ENCODE measurements at regions not wholly inside any gene's neighbourhood (a gene's known extent, or its start where the extent isn't known, plus 50 kb on each side); places are given as distances from the start of the nearest gene placed in this dataset.
A peak's percentile ranks its signal among the peaks of the same experiment; 100 is the strongest.

DNA sequence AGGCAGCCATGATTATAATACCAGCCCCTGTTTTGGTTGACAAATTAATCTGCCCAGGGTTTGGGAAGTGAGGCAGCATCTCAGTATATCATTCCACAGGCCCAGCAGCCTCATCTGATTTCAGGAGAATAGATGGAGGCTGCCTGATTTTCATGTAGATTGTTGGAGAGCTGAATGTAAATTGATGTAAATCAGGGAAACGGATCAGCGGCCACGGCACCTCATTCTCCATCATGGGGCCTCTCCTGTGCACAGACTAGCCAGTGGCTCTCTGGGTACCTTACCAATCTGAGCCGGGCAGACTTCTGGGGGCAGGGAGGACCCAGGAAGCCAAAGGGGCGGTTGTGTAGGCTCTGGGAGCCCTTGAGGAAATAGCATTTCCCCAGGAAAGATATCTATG lies 63.7 kb upstream of the GSC start:
- Histone ChIP-seq H3K27ac (no peak overlapping the region), H3K4me2 (no peak overlapping the region), H3K27me3 (no peaks in the 10 kb centered on the region), H3K36me3 (replicated peaks; ENCODE audit: insufficient read depth, low read depth) (no peaks in the 10 kb centered on the region), H3K79me2 (no peaks in the 10 kb centered on the region), H4K20me1 (ENCODE audit: insufficient read depth, poor library complexity, severe bottlenecking) (no peaks in the 10 kb centered on the region), H3K4me3 (no peak overlapping the region), H3K9me2 (replicated peaks; ENCODE audit: insufficient read depth) (no peaks in the 10 kb centered on the region), H3K9me3 (ENCODE audit: low read depth) (no peaks in the 10 kb centered on the region), H3K4me1 (ENCODE audit: insufficient read depth) (no peaks in the 10 kb centered on the region), H2AFZ (no peak overlapping the region)
- WGBS (ENCODE audit: low lambda C conversion rate, missing lambda C conversion rate), result 80% methylated on average over 5 of the region's 5 CpGs
- no peak for DNase-seq (ENCODE audit: low spot score)
- TF ChIP-seq, protein P1, sequence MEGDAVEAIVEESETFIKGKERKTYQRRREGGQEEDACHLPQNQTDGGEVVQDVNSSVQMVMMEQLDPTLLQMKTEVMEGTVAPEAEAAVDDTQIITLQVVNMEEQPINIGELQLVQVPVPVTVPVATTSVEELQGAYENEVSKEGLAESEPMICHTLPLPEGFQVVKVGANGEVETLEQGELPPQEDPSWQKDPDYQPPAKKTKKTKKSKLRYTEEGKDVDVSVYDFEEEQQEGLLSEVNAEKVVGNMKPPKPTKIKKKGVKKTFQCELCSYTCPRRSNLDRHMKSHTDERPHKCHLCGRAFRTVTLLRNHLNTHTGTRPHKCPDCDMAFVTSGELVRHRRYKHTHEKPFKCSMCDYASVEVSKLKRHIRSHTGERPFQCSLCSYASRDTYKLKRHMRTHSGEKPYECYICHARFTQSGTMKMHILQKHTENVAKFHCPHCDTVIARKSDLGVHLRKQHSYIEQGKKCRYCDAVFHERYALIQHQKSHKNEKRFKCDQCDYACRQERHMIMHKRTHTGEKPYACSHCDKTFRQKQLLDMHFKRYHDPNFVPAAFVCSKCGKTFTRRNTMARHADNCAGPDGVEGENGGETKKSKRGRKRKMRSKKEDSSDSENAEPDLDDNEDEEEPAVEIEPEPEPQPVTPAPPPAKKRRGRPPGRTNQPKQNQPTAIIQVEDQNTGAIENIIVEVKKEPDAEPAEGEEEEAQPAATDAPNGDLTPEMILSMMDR (IDR thresholded peaks at IDR 0.05; ENCODE audit: poor library complexity), result no peak
- TF ChIP-seq EZH2phosphoT487 (IDR thresholded peaks at IDR 0.05; ENCODE audit: low read depth, severe bottlenecking, unreplicated experiment) (no peak), EZH2 (IDR thresholded peaks at IDR 0.05; ENCODE audit: borderline replicate concordance) (no peak)

DNA sequence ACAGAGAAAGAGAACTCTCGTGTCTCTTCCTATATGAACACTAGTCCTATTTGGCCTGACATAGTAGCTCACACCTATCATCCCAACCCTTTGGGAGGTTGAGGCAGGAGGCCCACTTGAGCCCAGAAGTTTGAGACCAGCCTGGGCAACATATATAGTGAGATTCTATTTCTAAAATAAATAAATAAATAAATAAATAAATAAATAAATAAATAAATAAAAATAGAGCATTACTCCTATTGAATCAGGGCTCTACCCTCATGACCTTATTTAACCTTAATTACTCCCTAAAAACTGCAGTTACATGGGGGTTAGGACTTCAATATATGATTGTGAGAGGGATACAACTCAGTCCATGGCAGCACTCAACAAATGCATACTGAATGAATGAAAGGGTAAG lies 61.2 kb upstream of the GSC start:
- no peak for DNase-seq (ENCODE audit: low spot score)
- no peaks in the 10 kb centered on the region for H3K4me1 ChIP-seq (ENCODE audit: insufficient read depth)
- H3K79me2 ChIP-seq, result no peaks in the 10 kb centered on the region
- WGBS (ENCODE audit: low lambda C conversion rate, missing lambda C conversion rate), result 42% methylated on average over 1 of the region's 1 CpG
- H2AFZ ChIP-seq, result no peak overlapping the region
- H3K27me3 ChIP-seq, result no peaks in the 10 kb centered on the region
- no peaks in the 10 kb centered on the region for H3K36me3 ChIP-seq (replicated peaks; ENCODE audit: insufficient read depth, low read depth)
- H4K20me1 ChIP-seq (ENCODE audit: insufficient read depth, poor library complexity, severe bottlenecking), result no peaks in the 10 kb centered on the region
- H3K4me2 ChIP-seq, result no peak overlapping the region
- no peak overlapping the region for H3K27ac ChIP-seq
- no peaks in the 10 kb centered on the region for H3K9me3 ChIP-seq (ENCODE audit: low read depth)
- TF ChIP-seq, protein P1 (IDR thresholded peaks at IDR 0.05; ENCODE audit: poor library complexity), result no peak
- TF ChIP-seq EZH2phosphoT487 (IDR thresholded peaks at IDR 0.05; ENCODE audit: low read depth, severe bottlenecking, unreplicated experiment) (no peak), EZH2 (IDR thresholded peaks at IDR 0.05; ENCODE audit: borderline replicate concordance) (no peak)
- H3K4me3 ChIP-seq, result no peak overlapping the region
- no peaks in the 10 kb centered on the region for H3K9me2 ChIP-seq (replicated peaks; ENCODE audit: insufficient read depth)

DNA sequence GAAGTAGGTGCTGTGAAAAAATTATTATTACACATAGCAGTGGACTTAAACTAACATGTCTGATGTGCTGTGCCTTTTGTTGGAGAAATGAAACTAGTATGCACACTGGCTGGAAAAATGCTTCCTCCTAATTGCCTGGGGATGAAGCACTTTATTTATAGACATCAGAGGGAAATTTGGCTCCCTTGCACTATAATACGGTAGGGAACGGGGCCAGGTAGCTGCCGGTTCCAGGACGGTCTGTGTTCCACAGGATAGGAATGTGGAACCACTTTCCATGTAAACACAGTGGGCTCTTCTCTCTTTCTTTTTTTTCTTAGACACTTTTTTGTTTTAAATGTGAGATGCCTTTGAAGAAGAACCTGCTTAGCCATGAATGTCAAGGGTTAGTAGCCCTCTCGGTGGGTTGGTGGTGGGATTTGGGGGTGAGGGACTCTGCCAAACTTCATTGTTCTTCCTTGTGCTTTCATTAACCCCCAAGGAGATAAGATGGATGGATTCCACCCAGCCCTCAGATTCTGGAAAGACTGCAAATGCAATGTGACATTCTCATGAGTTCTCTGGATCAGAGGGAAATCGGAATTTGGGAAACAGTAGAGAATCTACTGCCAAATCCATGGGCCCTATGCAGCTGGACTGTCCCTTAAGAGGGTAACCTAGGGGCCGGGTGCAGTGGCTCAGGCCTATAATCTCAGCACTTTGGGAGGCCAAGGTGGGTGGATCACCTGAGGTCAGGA lies 58.0 kb upstream of the GSC start:
- Histone ChIP-seq H3K9me2 (replicated peaks; ENCODE audit: insufficient read depth) (no peaks in the 10 kb centered on the region), H3K4me1 (ENCODE audit: insufficient read depth) (no peaks in the 10 kb centered on the region), H4K20me1 (ENCODE audit: insufficient read depth, poor library complexity, severe bottlenecking) (no peaks in the 10 kb centered on the region), H3K4me2 (no peak overlapping the region), H3K36me3 (replicated peaks; ENCODE audit: insufficient read depth, low read depth) (no peaks in the 10 kb centered on the region), H3K27ac (peak overlapping the region; percentile 52), H3K79me2 (no peaks in the 10 kb centered on the region), H3K4me3 (no peak overlapping the region), H3K27me3 (no peaks in the 10 kb centered on the region), H2AFZ (no peak overlapping the region), H3K9me3 (ENCODE audit: low read depth) (no peaks in the 10 kb centered on the region)
- TF ChIP-seq EZH2phosphoT487 (IDR thresholded peaks at IDR 0.05; ENCODE audit: low read depth, severe bottlenecking, unreplicated experiment) (no peak), EZH2 (IDR thresholded peaks at IDR 0.05; ENCODE audit: borderline replicate concordance) (no peak)
- TF ChIP-seq, protein P1 (IDR thresholded peaks at IDR 0.05; ENCODE audit: poor library complexity), result no peak
- WGBS (ENCODE audit: low lambda C conversion rate, missing lambda C conversion rate), result 60% methylated on average over 7 of the region's 7 CpGs
- DNase-seq (ENCODE audit: low spot score), result peak; percentile 21
